ENCODE measurements at regions not wholly inside any gene's neighbourhood (a gene's known extent, or its start where the extent isn't known, plus 50 kb on each side); places are given as distances from the start of the nearest gene placed in this dataset.

GRCh38 chr1:119290297-119290696 is 78.3 kb upstream of the HAO2 start (continued):
- TF ChIP-seq ZNF407 (IDR thresholded peaks at IDR 0.05; ENCODE audit: low read depth) = no peak
- no peak for TF ChIP-seq PBX2 (CRISPR knock-in tag; IDR thresholded peaks at IDR 0.05; ENCODE audit: low read depth)
- no peak for TF ChIP-seq PBX2 (tag; conservative IDR thresholded peaks at IDR 0.05; ENCODE audit: low read depth)
- no peak for TF ChIP-seq TFE3 (CRISPR knock-in tag; IDR thresholded peaks at IDR 0.05)
- no peak for TF ChIP-seq RBFOX2 (IDR thresholded peaks at IDR 0.05; ENCODE audit: low read depth, low read length)
